ENCODE measurements at regions not wholly inside any gene's neighbourhood (a gene's known extent, or its start where the extent isn't known, plus 50 kb on each side); places are given as distances from the start of the nearest gene placed in this dataset.
"Not testable (repeated sequence)": the region's sequence is repeated elsewhere in the genome, so short reads cannot be mapped to it uniquely, and the experiment has no call there.

DNA sequence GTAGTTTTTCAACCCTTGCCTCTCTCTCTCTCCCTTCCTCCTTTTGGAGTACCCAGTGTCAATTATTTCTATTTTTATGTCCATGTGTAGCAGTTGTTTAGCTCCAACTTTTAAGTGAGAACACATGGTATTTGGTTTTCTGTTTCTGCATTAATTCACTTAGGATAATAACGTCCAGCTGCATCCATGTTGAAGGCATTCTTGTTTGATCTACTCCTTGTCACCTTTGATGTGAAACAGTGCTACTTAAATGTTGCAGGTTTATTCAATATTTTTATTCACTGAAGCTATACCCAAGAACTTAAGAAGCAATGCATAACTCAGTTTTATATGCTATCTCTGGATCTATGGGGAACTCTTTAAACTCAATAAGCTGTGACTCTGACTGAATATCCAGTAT lies 465.2 kb upstream of the ADGRB3 start:
- Histone ChIP-seq H3K4me3 (no peak overlapping the region), H3K9me3 (no peaks in the 10 kb centered on the region), H3K27ac (no peak overlapping the region), H3K27me3 (no peaks in the 10 kb centered on the region), H3K4me1 (no peaks in the 10 kb centered on the region), H3K36me3 (no peaks in the 10 kb centered on the region)
- DNase-seq = no peak
- 42 to 53% methylated on average over 1 of the region's 1 CpG for WGBS, 2 donors (ENCODE audit: low coverage in 1 of 2)
- intact Hi-C loops (cut with DNase I; ENCODE audit: low total_unique reads) (no loop called here), in situ Hi-C loops (cut with MboI; ENCODE audit: low pct_ligation_motif_present in 1 of 4, low pct_unique_long_range_greater_than_20kb in 1 of 4, low sequenced_read_pairs in 3 of 4) (no loop called here)
- TF ChIP-seq POLR2A (IDR thresholded peaks at IDR 0.05) = no peak
- no peak for TF ChIP-seq POLR2AphosphoS5 (IDR thresholded peaks at IDR 0.05)
- TF ChIP-seq EP300 (IDR thresholded peaks at IDR 0.05; ENCODE audit: low read depth) = no peak
- TF ChIP-seq, protein P1, sequence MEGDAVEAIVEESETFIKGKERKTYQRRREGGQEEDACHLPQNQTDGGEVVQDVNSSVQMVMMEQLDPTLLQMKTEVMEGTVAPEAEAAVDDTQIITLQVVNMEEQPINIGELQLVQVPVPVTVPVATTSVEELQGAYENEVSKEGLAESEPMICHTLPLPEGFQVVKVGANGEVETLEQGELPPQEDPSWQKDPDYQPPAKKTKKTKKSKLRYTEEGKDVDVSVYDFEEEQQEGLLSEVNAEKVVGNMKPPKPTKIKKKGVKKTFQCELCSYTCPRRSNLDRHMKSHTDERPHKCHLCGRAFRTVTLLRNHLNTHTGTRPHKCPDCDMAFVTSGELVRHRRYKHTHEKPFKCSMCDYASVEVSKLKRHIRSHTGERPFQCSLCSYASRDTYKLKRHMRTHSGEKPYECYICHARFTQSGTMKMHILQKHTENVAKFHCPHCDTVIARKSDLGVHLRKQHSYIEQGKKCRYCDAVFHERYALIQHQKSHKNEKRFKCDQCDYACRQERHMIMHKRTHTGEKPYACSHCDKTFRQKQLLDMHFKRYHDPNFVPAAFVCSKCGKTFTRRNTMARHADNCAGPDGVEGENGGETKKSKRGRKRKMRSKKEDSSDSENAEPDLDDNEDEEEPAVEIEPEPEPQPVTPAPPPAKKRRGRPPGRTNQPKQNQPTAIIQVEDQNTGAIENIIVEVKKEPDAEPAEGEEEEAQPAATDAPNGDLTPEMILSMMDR (IDR thresholded peaks at IDR 0.05) = no peak

DNA sequence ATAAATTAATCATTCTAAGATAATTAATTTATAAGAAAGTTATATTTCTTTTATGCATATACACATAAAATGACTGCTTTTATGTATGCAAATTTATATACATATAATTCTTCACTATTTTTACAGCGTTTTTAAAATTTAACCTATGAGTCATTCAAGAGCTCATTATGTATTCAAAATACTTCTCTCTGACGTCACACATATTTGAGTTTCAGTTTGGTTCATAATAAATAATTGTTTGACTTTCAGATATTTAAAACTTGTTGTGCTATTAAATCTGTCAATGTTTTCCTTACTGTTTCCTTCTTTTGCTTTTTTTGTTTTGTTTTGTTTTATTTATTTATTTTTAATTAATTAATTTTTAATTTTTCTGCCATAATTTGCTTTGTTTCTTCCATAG lies 467.5 kb upstream of the ADGRB3 start:
- intact Hi-C loops (cut with DNase I; ENCODE audit: low total_unique reads) (no loop called here), in situ Hi-C loops (cut with MboI; ENCODE audit: low pct_ligation_motif_present in 1 of 4, low pct_unique_long_range_greater_than_20kb in 1 of 4, low sequenced_read_pairs in 3 of 4) (no loop called here)
- Histone ChIP-seq H3K4me3 (no peak overlapping the region), H3K9me3 (no peaks in the 10 kb centered on the region), H3K36me3 (no peaks in the 10 kb centered on the region), H3K27me3 (no peaks in the 10 kb centered on the region), H3K4me1 (no peaks in the 10 kb centered on the region), H3K27ac (no peak overlapping the region)
- no peak for DNase-seq
- WGBS, 2 donors (ENCODE audit: low coverage in 1 of 2) = 59 to 87% methylated on average over 1 to 2 of the region's 2 CpGs
- TF ChIP-seq, protein P1 (IDR thresholded peaks at IDR 0.05) = no peak
- TF ChIP-seq POLR2AphosphoS5 (IDR thresholded peaks at IDR 0.05) (no peak), EP300 (IDR thresholded peaks at IDR 0.05; ENCODE audit: low read depth) (no peak), POLR2A (IDR thresholded peaks at IDR 0.05) (no peak)

DNA sequence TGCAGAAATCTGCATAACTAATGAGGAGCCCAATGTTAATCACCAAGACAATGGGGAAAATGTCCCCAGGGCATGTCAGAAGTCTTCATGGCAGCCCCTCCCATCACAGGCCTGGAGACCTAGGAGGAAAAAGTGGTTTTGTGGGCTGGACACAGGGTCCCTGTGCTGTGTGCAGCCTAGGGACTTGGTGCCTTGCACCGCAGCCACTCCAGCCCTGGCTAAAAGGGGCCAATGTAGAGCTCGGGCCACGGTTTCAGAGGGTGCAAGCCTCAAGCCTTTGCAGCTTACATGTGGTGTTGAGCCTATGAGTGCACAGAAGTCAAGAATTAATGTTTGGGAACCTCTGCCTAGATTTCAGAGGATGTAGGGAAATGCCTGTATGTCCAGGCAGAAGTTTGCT lies 474.3 kb upstream of the ADGRB3 start:
- DNase-seq; in situ Hi-C loops (cut with MboI; ENCODE audit: low pct_ligation_motif_present in 1 of 4, low pct_unique_long_range_greater_than_20kb in 1 of 4, low sequenced_read_pairs in 3 of 4); H3K36me3 ChIP-seq; H3K9me3 ChIP-seq; intact Hi-C loops (cut with DNase I; ENCODE audit: low total_unique reads); H3K4me3 ChIP-seq; H3K27ac ChIP-seq; H3K27me3 ChIP-seq; H3K4me1 ChIP-seq: not testable (repeated sequence)
- WGBS, 2 donors (ENCODE audit: low coverage in 1 of 2) = 90% methylated on average over 3 of the region's 3 CpGs; no CpG with 5 or more reads in 1 of the 2 donors

DNA sequence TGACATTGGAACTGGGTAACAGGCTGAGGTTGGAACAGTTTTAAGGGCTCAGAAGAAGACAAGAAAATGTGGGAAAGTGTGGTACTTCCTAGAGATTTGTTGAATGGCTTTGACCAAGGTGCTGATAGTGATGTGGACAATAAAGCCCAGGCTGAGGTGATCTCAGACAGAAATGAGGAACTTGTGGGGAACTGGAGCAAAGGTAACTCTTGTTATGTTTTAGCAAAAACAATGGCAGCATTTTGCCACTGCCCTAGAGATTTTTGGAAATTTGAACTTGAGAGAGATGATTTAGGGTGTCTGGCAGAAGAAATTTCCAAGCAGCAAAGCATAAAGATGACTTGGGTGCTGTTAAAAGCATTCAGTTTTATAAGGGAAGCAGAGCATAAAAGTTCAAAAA lies 474.7 kb upstream of the ADGRB3 start:
- intact Hi-C loops (cut with DNase I; ENCODE audit: low total_unique reads) = no loop called here
- Histone ChIP-seq H3K4me3 (no peak overlapping the region), H3K27me3 (no peaks in the 10 kb centered on the region), H3K27ac (no peak overlapping the region), H3K4me1 (no peaks in the 10 kb centered on the region), H3K9me3 (peaks cover 0 to 4% of the 10 kb centered on the region in 2 donors), H3K36me3 (no peaks in the 10 kb centered on the region)
- TF ChIP-seq POLR2AphosphoS5 (IDR thresholded peaks at IDR 0.05) = no peak
- TF ChIP-seq POLR2A (IDR thresholded peaks at IDR 0.05) = no peak
- TF ChIP-seq, protein P1 (IDR thresholded peaks at IDR 0.05) = no peak
- TF ChIP-seq EP300 (IDR thresholded peaks at IDR 0.05; ENCODE audit: low read depth) = no peak
- no peak for DNase-seq
- in situ Hi-C loops (cut with MboI; ENCODE audit: low pct_ligation_motif_present in 1 of 4, low pct_unique_long_range_greater_than_20kb in 1 of 4, low sequenced_read_pairs in 3 of 4) = no loop called here

DNA sequence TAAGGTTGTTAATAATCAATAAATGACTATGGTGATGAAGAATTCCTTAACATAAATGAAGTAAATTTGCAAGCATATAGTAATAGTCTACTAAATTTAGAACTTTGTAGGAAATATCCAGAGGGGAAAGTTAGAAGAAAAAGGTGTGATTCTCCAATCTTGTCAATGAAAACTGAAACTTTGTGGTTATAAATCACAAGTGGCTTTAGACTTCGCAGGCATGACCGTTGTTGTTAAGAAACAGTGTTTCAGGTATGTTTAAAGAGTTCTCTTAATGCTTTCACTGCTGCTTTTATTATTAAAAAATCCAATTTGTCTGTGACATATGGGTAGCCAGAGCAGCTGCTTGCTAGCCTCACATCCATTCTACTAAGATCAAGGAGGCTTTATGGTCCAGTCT lies 475.6 kb upstream of the ADGRB3 start:
- Histone ChIP-seq H3K4me3 (no peak overlapping the region), H3K27ac (no peak overlapping the region), H3K4me1 (no peaks in the 10 kb centered on the region), H3K27me3 (no peaks in the 10 kb centered on the region), H3K9me3 (peaks cover 0 to 4% of the 10 kb centered on the region in 2 donors), H3K36me3 (no peaks in the 10 kb centered on the region)
- intact Hi-C loops (cut with DNase I; ENCODE audit: low total_unique reads) (no loop called here), in situ Hi-C loops (cut with MboI; ENCODE audit: low pct_ligation_motif_present in 1 of 4, low pct_unique_long_range_greater_than_20kb in 1 of 4, low sequenced_read_pairs in 3 of 4) (no loop called here)
- 73 to 79% methylated on average over 2 of the region's 2 CpGs for WGBS, 2 donors (ENCODE audit: low coverage in 1 of 2)
- TF ChIP-seq, protein P1 (IDR thresholded peaks at IDR 0.05) = no peak
- no peak for TF ChIP-seq POLR2AphosphoS5 (IDR thresholded peaks at IDR 0.05)
- TF ChIP-seq EP300 (IDR thresholded peaks at IDR 0.05; ENCODE audit: low read depth) = no peak
- no peak for TF ChIP-seq POLR2A (IDR thresholded peaks at IDR 0.05)
- no peak for DNase-seq
